ENCODE measurements at regions not wholly inside any gene's neighbourhood (a gene's known extent, or its start where the extent isn't known, plus 50 kb on each side); places are given as distances from the start of the nearest gene placed in this dataset.

DNA sequence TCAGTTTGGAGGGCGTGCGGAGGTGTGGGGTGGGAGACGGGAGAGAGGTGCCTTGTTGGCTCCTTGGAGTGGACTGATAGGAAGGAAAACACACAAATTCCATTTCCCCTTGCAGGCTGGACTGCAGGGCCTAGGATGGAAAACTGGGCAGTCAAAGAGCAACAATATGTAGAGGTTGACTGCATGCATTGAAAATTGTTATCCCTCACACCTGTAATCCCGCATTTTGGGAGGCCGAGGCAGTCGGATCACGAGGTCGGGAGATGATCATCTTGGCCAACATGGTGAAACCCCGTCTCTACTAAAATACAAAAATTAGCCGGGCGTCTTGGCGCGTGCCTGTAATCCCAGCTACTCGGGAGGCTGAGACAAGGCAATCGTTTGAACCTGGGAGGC lies 128.2 kb downstream of the PPIAL4G start:
- no peak for DNase-seq
- H4K8ac ChIP-seq (ENCODE audit: low read depth, low read length), result no peak overlapping the region
- H3K9ac ChIP-seq (ENCODE audit: low read length), result no peak overlapping the region
- no peak overlapping the region for H3K18ac ChIP-seq (ENCODE audit: low read length)
- H2BK120ac ChIP-seq (ENCODE audit: low read depth, low read length), result no peak overlapping the region
- H2AK5ac ChIP-seq (ENCODE audit: low read length), result no peak overlapping the region
- H3K56ac ChIP-seq (ENCODE audit: low read length), result peak overlapping the region; percentile 39
- no peaks in the 10 kb centered on the region for H3K4me1 ChIP-seq (ENCODE audit: control insufficient read depth, low read depth, low read length)
- no peak overlapping the region for H3K27ac ChIP-seq (ENCODE audit: low read depth, low read length)
- H3K79me2 ChIP-seq (ENCODE audit: control insufficient read depth, insufficient read depth, low read length), result no peaks in the 10 kb centered on the region
- WGBS (ENCODE audit: extremely low coverage, insufficient coverage, low lambda C conversion rate), result no CpG with 5 or more reads among the region's 15 CpGs
- no peak overlapping the region for H3K23ac ChIP-seq (ENCODE audit: low read length)
- H3K4me3 ChIP-seq (ENCODE audit: low read length), result no peak overlapping the region
- no peaks in the 10 kb centered on the region for H3K36me3 ChIP-seq (ENCODE audit: control insufficient read depth, insufficient read depth, low read length)
- no peaks in the 10 kb centered on the region for H3K79me1 ChIP-seq (ENCODE audit: low read length)
- no peaks in the 10 kb centered on the region for H3K27me3 ChIP-seq (ENCODE audit: insufficient read depth, low read length, poor library complexity)
- H3K4ac ChIP-seq (ENCODE audit: low read depth, low read length), result no peak overlapping the region
- no peak overlapping the region for H4K5ac ChIP-seq (ENCODE audit: low read length)
- no peak overlapping the region for H2BK15ac ChIP-seq (replicated peaks; ENCODE audit: low read depth)
- no peak overlapping the region for H3K4me2 ChIP-seq (ENCODE audit: low read length)
- no peak overlapping the region for H2BK5ac ChIP-seq (ENCODE audit: low read length)

DNA sequence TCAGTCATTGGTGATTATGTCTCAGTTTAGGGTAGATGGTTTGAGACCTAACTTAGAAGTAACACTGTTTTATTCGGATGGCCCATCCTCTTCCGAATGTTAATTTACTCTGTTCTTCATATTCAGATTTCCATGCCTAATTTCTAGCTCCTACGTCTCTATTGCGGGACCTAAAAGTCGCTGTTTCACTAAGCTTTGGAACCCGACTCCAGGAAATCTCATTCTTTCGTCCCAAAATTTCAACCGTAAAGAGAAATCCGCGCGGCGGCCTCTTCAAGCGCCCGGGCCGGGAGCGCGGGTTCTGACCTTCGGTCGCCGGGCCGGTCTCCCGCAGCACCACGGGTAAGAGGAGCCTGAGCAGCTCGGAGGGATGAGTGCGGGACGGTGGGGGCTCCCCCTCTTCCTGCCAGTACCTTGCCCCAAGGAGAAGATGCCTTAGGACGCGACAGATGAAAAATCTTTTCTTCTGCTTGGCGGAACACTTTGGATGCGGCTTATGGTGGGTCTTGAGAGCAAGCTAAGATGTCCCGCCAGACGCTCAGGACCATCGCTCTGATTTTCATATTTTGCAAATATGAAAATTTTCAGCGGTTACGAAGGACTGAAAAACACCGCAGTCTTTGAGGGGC lies 128.7 kb downstream of the PPIAL4G start:
- Histone ChIP-seq H3K4ac (ENCODE audit: low read depth, low read length) (no peak overlapping the region), H3K18ac (ENCODE audit: low read length) (no peak overlapping the region), H2AK5ac (ENCODE audit: low read length) (no peak overlapping the region), H4K5ac (ENCODE audit: low read length) (no peak overlapping the region), H3K79me1 (ENCODE audit: low read length) (no peaks in the 10 kb centered on the region), H2BK120ac (ENCODE audit: low read depth, low read length) (no peak overlapping the region), H3K9ac (ENCODE audit: low read length) (peak overlapping the region; percentile 49), H2BK5ac (ENCODE audit: low read length) (no peak overlapping the region), H2BK15ac (replicated peaks; ENCODE audit: low read depth) (no peak overlapping the region), H3K56ac (ENCODE audit: low read length) (peak overlapping the region; percentile 39), H3K79me2 (ENCODE audit: control insufficient read depth, insufficient read depth, low read length) (no peaks in the 10 kb centered on the region), H3K4me3 (ENCODE audit: low read length) (peak overlapping the region; percentile 10), H3K4me2 (ENCODE audit: low read length) (peak overlapping the region; percentile 29), H3K4me1 (ENCODE audit: control insufficient read depth, low read depth, low read length) (no peaks in the 10 kb centered on the region), H3K23ac (ENCODE audit: low read length) (no peak overlapping the region), H4K8ac (ENCODE audit: low read depth, low read length) (no peak overlapping the region), H3K36me3 (ENCODE audit: control insufficient read depth, insufficient read depth, low read length) (no peaks in the 10 kb centered on the region), H3K27me3 (ENCODE audit: insufficient read depth, low read length, poor library complexity) (no peaks in the 10 kb centered on the region), H3K27ac (ENCODE audit: low read depth, low read length) (no peak overlapping the region)
- DNase-seq, result no peak
- no CpG with 5 or more reads among the region's 36 CpGs for WGBS (ENCODE audit: extremely low coverage, insufficient coverage, low lambda C conversion rate)

DNA sequence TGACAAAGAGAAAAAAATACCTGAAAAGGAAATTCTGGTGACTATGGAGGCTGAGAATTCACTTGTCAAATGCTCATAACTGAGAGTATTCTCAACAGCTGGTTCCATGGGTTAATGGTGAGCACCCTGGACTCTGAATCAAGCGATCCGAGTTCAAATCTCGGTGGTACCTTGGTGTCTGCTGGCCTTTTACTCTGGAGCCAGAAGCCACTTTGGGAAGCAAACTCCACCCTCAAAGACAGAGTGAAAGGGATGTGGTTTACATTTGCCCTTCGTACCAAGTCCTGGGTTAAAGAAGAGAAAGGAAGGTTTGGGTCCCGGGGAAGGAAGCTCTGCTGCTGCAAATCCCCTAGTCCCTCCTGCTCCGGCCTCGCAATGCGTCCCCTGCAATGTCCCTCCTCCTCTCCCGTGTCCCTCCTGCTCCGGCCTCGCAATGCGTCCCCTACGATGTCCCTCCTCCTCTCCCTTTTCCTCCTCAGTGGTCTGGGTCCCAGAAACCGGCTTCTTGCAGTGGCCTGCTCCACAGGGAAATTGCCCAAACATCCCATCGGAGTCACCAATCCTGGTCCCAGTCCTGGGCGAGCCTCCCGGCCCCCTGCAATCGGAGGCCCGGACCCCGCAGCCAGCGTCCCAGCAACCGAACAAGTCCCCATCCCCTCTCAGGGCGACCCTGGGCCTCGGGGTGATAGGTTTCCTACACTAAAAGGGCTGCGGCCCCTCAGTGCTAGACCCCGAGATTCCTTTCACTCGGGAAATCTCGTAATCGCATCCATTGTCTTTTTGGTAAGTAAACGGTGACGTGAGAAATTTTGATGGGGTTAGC lies 129.4 kb downstream of the PPIAL4G start:
- Histone ChIP-seq H3K4me3 (ENCODE audit: low read length) (peak overlapping the region; percentile 10), H2BK120ac (ENCODE audit: low read depth, low read length) (no peak overlapping the region), H4K8ac (ENCODE audit: low read depth, low read length) (no peak overlapping the region), H3K4ac (ENCODE audit: low read depth, low read length) (no peak overlapping the region), H4K5ac (ENCODE audit: low read length) (no peak overlapping the region), H3K79me2 (ENCODE audit: control insufficient read depth, insufficient read depth, low read length) (no peaks in the 10 kb centered on the region), H3K36me3 (ENCODE audit: control insufficient read depth, insufficient read depth, low read length) (no peaks in the 10 kb centered on the region), H3K4me1 (ENCODE audit: control insufficient read depth, low read depth, low read length) (no peaks in the 10 kb centered on the region), H2AK5ac (ENCODE audit: low read length) (no peak overlapping the region), H3K18ac (ENCODE audit: low read length) (no peak overlapping the region), H3K9ac (ENCODE audit: low read length) (peak overlapping the region; percentile 49), H3K4me2 (ENCODE audit: low read length) (peak overlapping the region; percentile 29), H2BK15ac (replicated peaks; ENCODE audit: low read depth) (no peak overlapping the region), H3K79me1 (ENCODE audit: low read length) (no peaks in the 10 kb centered on the region), H3K56ac (ENCODE audit: low read length) (peak overlapping the region; percentile 76), H3K27me3 (ENCODE audit: insufficient read depth, low read length, poor library complexity) (no peaks in the 10 kb centered on the region), H3K27ac (ENCODE audit: low read depth, low read length) (no peak overlapping the region), H2BK5ac (ENCODE audit: low read length) (no peak overlapping the region), H3K23ac (ENCODE audit: low read length) (no peak overlapping the region)
- no CpG with 5 or more reads among the region's 31 CpGs for WGBS (ENCODE audit: extremely low coverage, insufficient coverage, low lambda C conversion rate)
- peak; percentile 93 for DNase-seq

DNA sequence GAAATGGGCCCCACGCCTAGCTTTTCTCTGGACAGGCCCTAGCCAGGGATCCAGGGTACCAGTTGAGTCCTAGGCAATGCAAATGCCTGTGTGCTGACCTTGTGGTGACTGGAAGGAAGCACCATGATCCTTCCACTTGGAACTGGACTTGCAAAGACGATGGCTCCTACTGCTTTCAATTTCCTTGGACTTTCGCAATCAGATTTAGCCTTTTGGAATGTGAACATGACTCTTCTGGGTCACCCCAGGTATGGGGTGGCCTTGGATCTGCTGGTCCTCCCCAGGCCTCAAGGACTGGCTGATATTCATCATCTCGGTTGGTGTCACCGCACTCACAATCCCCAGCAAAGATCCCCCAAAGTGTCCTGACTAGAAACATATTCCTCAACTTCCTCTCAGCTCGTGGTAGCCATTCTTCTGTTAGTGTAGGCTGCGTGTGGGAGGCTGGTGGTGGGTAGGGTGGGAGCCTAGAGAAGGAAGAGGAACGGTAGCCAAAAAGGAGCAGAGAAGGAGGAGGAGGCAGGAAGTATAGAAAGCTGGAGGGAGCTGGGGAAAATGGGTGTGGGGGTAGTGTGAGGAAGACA lies 130.5 kb downstream of the PPIAL4G start:
- Histone ChIP-seq H3K18ac (ENCODE audit: low read length) (no peak overlapping the region), H3K56ac (ENCODE audit: low read length) (no peak overlapping the region), H2BK5ac (ENCODE audit: low read length) (no peak overlapping the region), H4K8ac (ENCODE audit: low read depth, low read length) (no peak overlapping the region), H2BK15ac (replicated peaks; ENCODE audit: low read depth) (no peak overlapping the region), H2AK5ac (ENCODE audit: low read length) (no peak overlapping the region), H3K79me2 (ENCODE audit: control insufficient read depth, insufficient read depth, low read length) (no peaks in the 10 kb centered on the region), H4K5ac (ENCODE audit: low read length) (no peak overlapping the region), H3K4me3 (ENCODE audit: low read length) (no peak overlapping the region), H3K4me1 (ENCODE audit: control insufficient read depth, low read depth, low read length) (no peaks in the 10 kb centered on the region), H3K23ac (ENCODE audit: low read length) (no peak overlapping the region), H3K4ac (ENCODE audit: low read depth, low read length) (no peak overlapping the region), H3K9ac (ENCODE audit: low read length) (no peak overlapping the region), H2BK120ac (ENCODE audit: low read depth, low read length) (no peak overlapping the region), H3K79me1 (ENCODE audit: low read length) (no peaks in the 10 kb centered on the region), H3K36me3 (ENCODE audit: control insufficient read depth, insufficient read depth, low read length) (no peaks in the 10 kb centered on the region), H3K4me2 (ENCODE audit: low read length) (no peak overlapping the region), H3K27ac (ENCODE audit: low read depth, low read length) (no peak overlapping the region), H3K27me3 (ENCODE audit: insufficient read depth, low read length, poor library complexity) (no peaks in the 10 kb centered on the region)
- no peak for DNase-seq
- no CpG with 5 or more reads among the region's 8 CpGs for WGBS (ENCODE audit: extremely low coverage, insufficient coverage, low lambda C conversion rate)

DNA sequence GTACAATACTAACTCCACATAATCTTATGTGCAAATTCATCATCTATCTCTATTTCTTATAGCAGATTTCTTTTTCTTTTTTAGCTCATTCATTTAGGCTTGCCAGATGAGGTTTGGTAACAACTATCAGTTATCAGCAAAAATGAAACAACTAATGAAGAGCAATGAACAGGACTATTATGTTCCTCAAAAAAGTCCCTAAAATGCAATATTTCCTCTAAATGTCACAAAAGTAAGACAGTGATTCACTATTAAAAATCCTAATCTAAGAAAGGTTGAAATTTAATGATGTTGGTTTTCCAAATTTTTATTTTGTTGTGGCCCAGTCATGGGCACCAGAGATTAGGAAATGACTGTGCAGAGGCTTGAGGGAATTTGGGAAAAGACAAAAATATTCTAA lies 135.3 kb downstream of the PPIAL4G start:
- H3K36me3 ChIP-seq (ENCODE audit: control insufficient read depth, insufficient read depth, low read length), result no peaks in the 10 kb centered on the region
- no peaks in the 10 kb centered on the region for H3K79me1 ChIP-seq (ENCODE audit: low read length)
- H3K4me1 ChIP-seq (ENCODE audit: control insufficient read depth, low read depth, low read length), result no peaks in the 10 kb centered on the region
- no peak overlapping the region for H3K4me2 ChIP-seq (ENCODE audit: low read length)
- H4K5ac ChIP-seq (ENCODE audit: low read length), result no peak overlapping the region
- no peak overlapping the region for H3K18ac ChIP-seq (ENCODE audit: low read length)
- no peak overlapping the region for H3K56ac ChIP-seq (ENCODE audit: low read length)
- no peak for DNase-seq
- no peak overlapping the region for H2BK5ac ChIP-seq (ENCODE audit: low read length)
- no peak overlapping the region for H2BK15ac ChIP-seq (replicated peaks; ENCODE audit: low read depth)
- no peak overlapping the region for H2BK120ac ChIP-seq (ENCODE audit: low read depth, low read length)
- no peak overlapping the region for H3K23ac ChIP-seq (ENCODE audit: low read length)
- H3K9ac ChIP-seq (ENCODE audit: low read length), result no peak overlapping the region
- H3K27me3 ChIP-seq (ENCODE audit: insufficient read depth, low read length, poor library complexity), result no peaks in the 10 kb centered on the region
- no peaks in the 10 kb centered on the region for H3K79me2 ChIP-seq (ENCODE audit: control insufficient read depth, insufficient read depth, low read length)
- no peak overlapping the region for H3K27ac ChIP-seq (ENCODE audit: low read depth, low read length)
- H3K4me3 ChIP-seq (ENCODE audit: low read length), result no peak overlapping the region
- H4K8ac ChIP-seq (ENCODE audit: low read depth, low read length), result no peak overlapping the region
- no peak overlapping the region for H2AK5ac ChIP-seq (ENCODE audit: low read length)
- no peak overlapping the region for H3K4ac ChIP-seq (ENCODE audit: low read depth, low read length)

Data from mesendoderm (in vitro differentiated cells).